Erythroblast (primary cell): ENCODE measurements at regions not wholly inside any gene's neighbourhood (a gene's known extent, or its start where the extent isn't known, plus 50 kb on each side); places are given as distances from the start of the nearest gene placed in this dataset.

Experiments used
- GATA1 ChIP-seq: IDR thresholded peaks from 2 replicates; pipeline ENCODE4 v1.6.1; 2011; ENCODE audit warnings: low read depth, mild to moderate bottlenecking, control low read depth, low read length, moderate library complexity
- POLR2A ChIP-seq: IDR thresholded peaks from 2 replicates; pipeline ENCODE4 v1.6.1; 2011; ENCODE audit warnings: mild to moderate bottlenecking, low read length

DNA sequence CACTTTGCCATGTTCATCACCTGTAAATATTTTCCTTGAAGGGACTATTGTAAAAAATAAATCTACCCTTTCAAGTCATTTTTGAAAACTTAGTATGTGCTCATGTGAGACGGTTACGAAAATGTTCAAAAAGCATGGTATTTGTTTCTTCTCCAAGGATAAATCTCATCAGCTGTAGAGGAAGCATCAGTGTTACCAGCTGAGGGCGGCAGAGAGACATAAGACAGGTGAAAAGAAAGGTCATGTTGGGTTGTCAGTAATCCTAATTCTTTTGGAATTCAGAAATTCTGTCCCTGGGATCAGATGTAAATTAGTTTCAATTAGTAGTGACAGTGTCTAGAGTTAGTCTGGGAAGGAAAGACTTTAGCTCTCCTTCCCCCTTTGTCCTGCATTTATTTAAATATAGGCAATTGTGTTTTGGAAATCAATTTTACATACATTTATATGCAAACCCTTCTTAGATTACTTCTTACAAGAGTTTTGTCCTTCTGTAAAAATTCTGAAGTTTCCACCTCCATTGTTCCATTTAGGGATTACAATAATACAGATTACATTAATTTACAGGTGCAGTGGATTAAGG, 791.9 kb upstream of the CDH6 start:
- TF ChIP-seq POLR2A (no peak), GATA1 (no peak)
